AG10803 (cell line): ENCODE measurements at regions not wholly inside any gene's neighbourhood (a gene's known extent, or its start where the extent isn't known, plus 50 kb on each side); places are given as distances from the start of the nearest gene placed in this dataset.
A peak's percentile ranks its signal among the peaks of the same experiment; 100 is the strongest.

Experiments used
- DNase-seq: peaks from one replicate; pipeline ENCODE4 v3.0.0; 2010; ENCODE audit warnings: low read depth
- H3K4me3 ChIP-seq: 2 replicates; pipeline ENCODE4 v1.5.1; 2011; ENCODE audit warnings: mild to moderate bottlenecking, low read length, control low read depth
- CTCF ChIP-seq: conservative IDR thresholded peaks from 2 replicates; pipeline ENCODE4 v1.5.1; 2011; ENCODE audit warnings: mild to moderate bottlenecking, low read length, control low read depth, inconsistent platforms

DNA sequence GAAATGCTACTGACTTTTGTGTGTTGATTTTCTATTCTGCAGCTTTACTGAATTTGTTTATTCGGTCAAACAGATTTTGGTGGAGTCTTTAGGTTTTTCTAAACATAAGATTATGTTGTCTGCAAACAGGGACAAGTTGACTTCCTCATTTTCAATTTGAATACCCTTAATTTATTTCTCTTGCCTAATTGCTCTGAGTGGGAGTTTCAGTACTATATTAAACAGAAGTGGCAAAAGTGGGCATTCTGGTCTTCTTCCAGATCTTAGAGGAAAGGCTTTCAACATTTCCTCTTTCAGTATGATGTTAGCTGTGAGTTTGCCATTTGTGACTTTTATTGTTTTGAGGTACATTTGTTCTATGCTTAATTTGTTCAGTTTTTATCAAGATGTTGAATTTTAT is 268.5 kb downstream of the WNT5A start:
- DNase-seq = no peak
- TF ChIP-seq CTCF = no peak
- no peak overlapping the region for H3K4me3 ChIP-seq

GRCh38 chr3:55207744-55208143 is 279.4 kb downstream of the WNT5A start:
- DNase-seq = no peak
- H3K4me3 ChIP-seq = no peak overlapping the region
- no peak for TF ChIP-seq CTCF

DNA sequence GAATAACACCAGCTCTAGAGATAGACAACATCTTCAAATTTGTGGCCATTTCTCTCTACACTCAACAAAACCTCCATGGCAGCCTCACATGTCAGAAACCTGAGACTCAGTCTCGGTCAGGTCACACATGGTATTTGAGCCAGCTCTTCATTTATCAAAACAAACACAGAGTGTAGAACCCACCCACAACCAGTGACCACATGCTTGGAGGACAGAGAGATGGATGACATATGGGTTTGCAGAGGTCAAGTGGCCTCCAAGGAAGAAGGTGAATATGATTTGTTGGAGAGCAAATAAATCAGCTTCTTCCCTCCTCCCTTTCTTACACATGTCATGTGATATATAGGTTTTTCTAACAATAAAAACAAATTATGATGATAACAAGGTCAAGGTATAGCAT is 278.1 kb upstream of the LRTM1 start:
- TF ChIP-seq CTCF = no peak
- no peak overlapping the region for H3K4me3 ChIP-seq
- DNase-seq = no peak

DNA sequence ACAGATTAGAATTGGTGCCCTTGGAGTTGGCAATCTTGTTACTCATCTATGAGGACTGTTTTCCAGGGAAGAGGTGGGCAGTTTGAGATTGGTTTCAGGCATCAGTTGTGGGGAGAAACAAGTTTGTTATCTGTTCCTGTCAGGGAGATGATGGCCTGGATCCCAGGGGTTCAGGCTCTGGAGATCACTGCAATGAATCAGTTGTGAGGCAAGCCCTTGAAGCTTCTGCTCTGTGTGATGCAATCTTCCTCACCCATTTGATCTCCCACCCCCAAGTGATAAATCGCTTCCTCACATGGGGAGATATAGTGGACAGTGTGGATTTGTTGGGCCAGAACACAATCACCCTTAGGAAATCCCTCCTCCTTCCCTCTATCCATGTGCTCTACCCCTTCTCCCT is 276.6 kb upstream of the LRTM1 start:
- no peak for DNase-seq
- no peak overlapping the region for H3K4me3 ChIP-seq
- TF ChIP-seq CTCF = no peak

GRCh38 chr3:55203546-55203945 is 275.7 kb upstream of the LRTM1 start:
- DNase-seq = no peak
- H3K4me3 ChIP-seq = no peak overlapping the region
- TF ChIP-seq CTCF = no peak

- peak; percentile 58 for DNase-seq
- no peak overlapping the region for H3K4me3 ChIP-seq
- no peak for TF ChIP-seq CTCF
These were observed 275.1 kb upstream of the LRTM1 start for GRCh38 chr3:55203006-55203405.

- TF ChIP-seq CTCF = no peak
- H3K4me3 ChIP-seq = no peak overlapping the region
- DNase-seq = peak; percentile 94
These were observed 274.5 kb upstream of the LRTM1 start for GRCh38 chr3:55202326-55202725.
